ENCODE measurements at regions not wholly inside any gene's neighbourhood (a gene's known extent, or its start where the extent isn't known, plus 50 kb on each side); places are given as distances from the start of the nearest gene placed in this dataset.

GRCh38 chr3:125679258-125679657 is 84.0 kb upstream of the OSBPL11 start:
- TF ChIP-seq ZNF274 (IDR thresholded peaks at IDR 0.05; ENCODE audit: low read depth, low read length) (no peak), SUZ12 (IDR thresholded peaks at IDR 0.05; ENCODE audit: extremely low read depth, insufficient read depth, insufficient read length) (no peak)
